CD14-positive monocyte (primary cell): ENCODE measurements at regions not wholly inside any gene's neighbourhood (a gene's known extent, or its start where the extent isn't known, plus 50 kb on each side); places are given as distances from the start of the nearest gene placed in this dataset.

ENCODE experiments used
- DNase-seq, 3 donors: peaks; one replicate each; pipeline ENCODE4 v3.0.0-alpha.2; 2011 to 2022
- H2AFZ ChIP-seq: 2 replicates; pipeline ENCODE4 v1.6.0; 2012; ENCODE audit warnings: mild to moderate bottlenecking, low read depth, low read length, inconsistent platforms; ENCODE audit not compliant: insufficient read depth, poor library complexity, severe bottlenecking
- H3K27ac ChIP-seq, 2 donors: 1 replicate in 1 of 2; 2 replicates in 1 of 2; pipeline ENCODE4 v1.5.1; 2012 to 2013; ENCODE audit warnings: low read length in 2 of 2, control low read depth in 1 of 2, inconsistent platforms in 1 of 2, low read depth in 1 of 2, mild to moderate bottlenecking in 1 of 2
- H3K27me3 ChIP-seq, 2 donors: one replicate each; pipeline versions ENCODE4 v1.6.0 to v1.6.1; 2011 to 2013; ENCODE audit warnings: low read length in 2 of 2; ENCODE audit not compliant: control insufficient read depth in 2 of 2, insufficient read depth in 2 of 2
- H3K36me3 ChIP-seq, 2 donors: replicated peaks in 1 of 2; 1 replicate in 1 of 2; 2 replicates in 1 of 2; pipeline versions ENCODE4 v1.5.1 to v1.6.1; 2012 to 2013; ENCODE audit warnings: low read length in 2 of 2, control low read depth in 1 of 2, inconsistent platforms in 1 of 2, mild to moderate bottlenecking in 1 of 2; ENCODE audit not compliant: insufficient read depth in 2 of 2, control insufficient read depth in 1 of 2
- H3K4me1 ChIP-seq, 2 donors: 1 replicate in 1 of 2; 2 replicates in 1 of 2; pipeline versions ENCODE4 v1.5.1 to v1.6.1; 2012 to 2013; ENCODE audit warnings: low read length in 2 of 2, control low read depth in 1 of 2, inconsistent platforms in 1 of 2, mild to moderate bottlenecking in 1 of 2, moderate library complexity in 1 of 2; ENCODE audit not compliant: insufficient read depth in 2 of 2, control insufficient read depth in 1 of 2
- H3K4me2 ChIP-seq: replicated peaks from 2 replicates; pipeline ENCODE3; 2012; ENCODE audit warnings: low read length, moderate library complexity, mild to moderate bottlenecking; ENCODE audit not compliant: poor library complexity, severe bottlenecking; ENCODE audit errors: extremely low read depth
- H3K4me3 ChIP-seq, 3 experiments: fragments of 200-600 bp in 1 of 3; sonication (generic) in 1 of 3; replicated peaks in 1 of 3; 1 replicate in 2 of 3; 2 replicates in 1 of 3; pipeline ENCODE4 v1.5.1; 2011 to 2013; ENCODE audit warnings: low read length in 3 of 3, mild to moderate bottlenecking in 3 of 3, control low read depth in 2 of 3, low read depth in 2 of 3, inconsistent platforms in 1 of 3, moderate library complexity in 1 of 3
- H3K79me2 ChIP-seq: 2 replicates; pipeline ENCODE4 v1.6.0; 2012; ENCODE audit warnings: mild to moderate bottlenecking, control low read depth, inconsistent platforms, low read length, moderate library complexity; ENCODE audit not compliant: insufficient read depth
- H3K9ac ChIP-seq: 2 replicates; pipeline ENCODE4 v1.6.0; 2017; ENCODE audit warnings: low read length, mild to moderate bottlenecking; ENCODE audit not compliant: insufficient read depth, poor library complexity, severe bottlenecking
- H3K9me3 ChIP-seq, 2 donors: replicated peaks in 1 of 2; 1 replicate in 1 of 2; 2 replicates in 1 of 2; pipeline versions ENCODE4 v1.5.1 to v1.6.1; 2012 to 2013; ENCODE audit warnings: low read length in 2 of 2, control low read depth in 1 of 2; ENCODE audit not compliant: control insufficient read depth in 1 of 2, insufficient read depth in 1 of 2
- H4K20me1 ChIP-seq: 2 replicates; pipeline ENCODE4 v1.6.0; 2012; ENCODE audit warnings: mild to moderate bottlenecking, low read length, control low read depth, moderate library complexity; ENCODE audit not compliant: insufficient read depth
- H3K27ac Mint-ChIP-seq, 7 donors: one replicate each; pipeline ENCODE4 v1.8.0; 2020; ENCODE audit warnings: mild to moderate bottlenecking in 7 of 7, mixed read lengths in 7 of 7, moderate library complexity in 6 of 7, inconsistent platforms in 2 of 7
- H3K27me3 Mint-ChIP-seq, 3 donors: one replicate each; pipeline ENCODE4 v1.8.0; 2021 to 2022; ENCODE audit warnings: low read depth in 3 of 3, mild to moderate bottlenecking in 3 of 3, mixed read lengths in 3 of 3, moderate library complexity in 3 of 3, inconsistent platforms in 1 of 3
- H3K36me3 Mint-ChIP-seq, 2 donors: one replicate each; pipeline ENCODE4 v1.8.0; 2020; ENCODE audit warnings: mixed read lengths in 2 of 2, inconsistent platforms in 1 of 2, mild to moderate bottlenecking in 1 of 2
- H3K4me1 Mint-ChIP-seq: one replicate; pipeline ENCODE4 v1.8.0; 2020; ENCODE audit warnings: mild to moderate bottlenecking, mixed read lengths
- H3K4me3 Mint-ChIP-seq, 2 donors: one replicate each; pipeline ENCODE4 v1.8.0; 2020; ENCODE audit warnings: mild to moderate bottlenecking in 2 of 2, mixed read lengths in 2 of 2, moderate library complexity in 1 of 2
- H3K9me3 Mint-ChIP-seq, 7 donors: one replicate each; pipeline ENCODE4 v1.8.0; 2020 to 2022; ENCODE audit warnings: mixed read lengths in 7 of 7, mild to moderate bottlenecking in 6 of 7, moderate library complexity in 6 of 7, inconsistent platforms in 2 of 7
- CTCF ChIP-seq: fragments of 200-600 bp; IDR thresholded peaks from one replicate; pipeline ENCODE4 v1.8.0; 2022; ENCODE audit warnings: antibody characterized with exemption, mild to moderate bottlenecking
- WGBS: methylation state at CpG from one replicate; pipeline ENCODE4 v1.1.5; 2013; ENCODE audit warnings: missing lambda C conversion rate; ENCODE audit not compliant: insufficient coverage; 5-methylcytosine and 5-hydroxymethylcytosine counted together
- intact Hi-C, 2 donors: fragments of 100-400 bp; cut with micrococcal nuclease; formaldehyde crosslinking; loops; one replicate each; pipeline versions ENCODE4 v1.15.0 to v1.15.1; 2023

GRCh38 chr6:113281014-113281413 is 576.1 kb upstream of the MARCKS start:
- H3K9me3 ChIP-seq = no peaks in the 10 kb centered on the region
- H3K79me2 ChIP-seq = no peaks in the 10 kb centered on the region
- no peaks in the 10 kb centered on the region for H4K20me1 ChIP-seq
- intact Hi-C loops = no loop called here
- no peak overlapping the region for H3K4me3 ChIP-seq
- no peaks in the 10 kb centered on the region for H3K36me3 ChIP-seq
- H3K4me1 ChIP-seq = no peaks in the 10 kb centered on the region
- no peaks in the 10 kb centered on the region for H3K27me3 ChIP-seq
- no peak overlapping the region for H3K4me2 ChIP-seq
- Mint-ChIP-seq H3K27ac (no peak overlapping the region), H3K4me3 (no peak overlapping the region), H3K27me3 (no peaks in the 10 kb centered on the region), H3K36me3 (no peaks in the 10 kb centered on the region), H3K9me3 (peaks cover 0 to 6% (median 1%) of the 10 kb centered on the region in 7 donors), H3K4me1 (no peaks in the 10 kb centered on the region)
- H3K9ac ChIP-seq = no peak overlapping the region
- H3K27ac ChIP-seq = no peak overlapping the region
- DNase-seq = no peak
- TF ChIP-seq CTCF = no peak
- no peak overlapping the region for H2AFZ ChIP-seq

GRCh38 chr6:113281431-113281830 is 575.7 kb upstream of the MARCKS start:
- Mint-ChIP-seq H3K4me1 (no peaks in the 10 kb centered on the region), H3K9me3 (peaks cover 0 to 6% (median 1%) of the 10 kb centered on the region in 7 donors), H3K4me3 (no peak overlapping the region), H3K27ac (no peak overlapping the region), H3K27me3 (no peaks in the 10 kb centered on the region), H3K36me3 (no peaks in the 10 kb centered on the region)
- Histone ChIP-seq H3K36me3 (no peaks in the 10 kb centered on the region), H3K79me2 (no peaks in the 10 kb centered on the region), H3K9me3 (no peaks in the 10 kb centered on the region), H3K9ac (no peak overlapping the region), H3K4me3 (no peak overlapping the region), H3K4me1 (no peaks in the 10 kb centered on the region), H4K20me1 (no peaks in the 10 kb centered on the region), H3K27me3 (no peaks in the 10 kb centered on the region), H2AFZ (no peak overlapping the region), H3K27ac (no peak overlapping the region), H3K4me2 (no peak overlapping the region)
- TF ChIP-seq CTCF = no peak
- intact Hi-C loops = no loop called here
- DNase-seq = no peak
- no CpG with 5 or more reads among the region's 1 CpG for WGBS
